GM18870 (cell line): ENCODE measurements at regions not wholly inside any gene's neighbourhood (a gene's known extent, or its start where the extent isn't known, plus 50 kb on each side); places are given as distances from the start of the nearest gene placed in this dataset.

Source experiments
- ATAC-seq: cut with Tn5 transposase; IDR thresholded peaks from one replicate; pipeline ENCODE4 v1.9.1; 2021; ENCODE audit warnings: moderate library complexity; ENCODE audit not compliant: unreplicated experiment

DNA sequence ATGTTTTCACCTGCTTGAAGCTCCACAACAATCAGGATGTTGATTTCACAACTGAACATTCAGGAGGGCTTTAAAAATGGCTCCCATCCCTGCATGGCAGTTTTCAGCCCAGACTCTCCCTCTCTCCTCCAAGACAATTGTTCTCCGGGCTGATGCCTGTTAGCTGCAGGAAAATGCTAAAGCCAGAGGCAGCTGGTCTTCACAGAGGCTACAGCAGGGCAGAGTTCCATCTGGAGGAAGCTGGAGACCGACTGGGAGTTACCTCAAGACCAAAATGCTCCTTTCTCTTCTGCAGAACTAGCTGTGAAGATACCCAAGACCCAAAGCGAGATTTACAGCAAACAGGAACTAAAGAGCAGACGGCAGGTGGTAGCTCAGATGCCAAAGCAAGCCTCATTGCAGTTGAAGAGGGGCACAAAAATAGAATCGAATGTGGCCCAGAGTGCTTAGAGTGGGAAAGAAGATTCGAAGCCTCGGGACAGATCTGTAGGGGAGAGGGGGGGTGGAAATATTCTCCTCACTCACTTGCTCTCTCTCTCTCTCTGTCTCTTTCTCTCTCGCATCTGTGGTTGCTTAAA lies 423.6 kb downstream of the ZNF521 start:
- ATAC-seq = no peak

DNA sequence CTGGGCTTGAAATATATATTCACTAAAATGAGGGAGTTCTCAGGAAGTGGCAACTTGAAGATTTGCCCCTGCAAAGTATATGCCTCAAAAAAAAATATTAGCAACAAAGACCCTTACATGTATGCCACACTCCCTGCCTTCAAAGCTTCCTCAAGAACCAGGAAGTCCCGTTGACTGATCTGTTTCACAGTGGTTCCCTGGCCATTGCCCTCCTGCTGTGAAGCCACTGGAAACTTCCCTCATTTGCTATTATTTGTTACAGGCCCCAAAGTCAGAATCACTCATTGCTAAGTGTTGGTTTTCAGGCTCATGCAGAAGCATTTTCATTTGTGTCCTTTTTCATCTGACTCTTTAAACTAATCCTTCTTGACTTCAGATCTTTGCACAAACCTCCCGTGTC lies 421.5 kb downstream of the ZNF521 start:
- ATAC-seq = no peak

DNA sequence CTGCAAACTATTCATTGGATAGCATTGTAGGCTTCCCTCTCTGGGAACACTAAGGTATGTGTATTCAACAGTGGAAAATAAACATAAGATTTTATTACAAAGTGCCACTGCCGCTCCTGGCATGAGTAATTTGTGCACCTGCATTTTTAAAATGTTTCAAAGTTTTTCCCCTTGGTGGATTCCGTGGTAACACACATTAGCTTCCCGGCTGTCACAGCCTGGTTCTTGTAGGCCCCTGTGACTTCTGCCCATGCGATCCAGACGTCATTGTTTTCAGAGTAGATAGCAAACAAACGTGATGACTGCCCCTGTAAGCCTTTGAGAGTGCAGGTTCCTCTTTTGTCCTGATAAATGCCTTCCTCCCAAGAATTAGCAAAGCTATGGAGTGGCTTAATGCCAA lies 421.0 kb downstream of the ZNF521 start:
- ATAC-seq = no peak

DNA sequence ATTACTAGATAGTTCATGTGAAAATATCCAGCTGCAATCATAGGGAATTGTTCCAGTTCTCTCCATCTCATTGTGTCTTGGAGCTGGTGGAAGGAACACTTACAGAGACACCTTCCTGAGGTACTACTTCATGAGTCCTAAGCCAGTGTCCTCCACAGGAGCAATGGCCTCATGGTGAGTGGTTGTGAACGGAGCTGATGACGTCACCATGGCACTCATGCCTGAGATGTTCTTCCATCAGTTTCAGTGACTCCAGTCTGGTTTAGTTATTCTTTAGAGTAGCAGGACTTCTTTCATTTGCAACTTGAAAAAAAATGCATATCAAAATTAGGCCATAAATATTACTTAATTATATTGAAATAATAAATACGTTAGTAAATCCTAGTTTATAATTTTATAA lies 418.6 kb downstream of the ZNF521 start:
- no peak for ATAC-seq

DNA sequence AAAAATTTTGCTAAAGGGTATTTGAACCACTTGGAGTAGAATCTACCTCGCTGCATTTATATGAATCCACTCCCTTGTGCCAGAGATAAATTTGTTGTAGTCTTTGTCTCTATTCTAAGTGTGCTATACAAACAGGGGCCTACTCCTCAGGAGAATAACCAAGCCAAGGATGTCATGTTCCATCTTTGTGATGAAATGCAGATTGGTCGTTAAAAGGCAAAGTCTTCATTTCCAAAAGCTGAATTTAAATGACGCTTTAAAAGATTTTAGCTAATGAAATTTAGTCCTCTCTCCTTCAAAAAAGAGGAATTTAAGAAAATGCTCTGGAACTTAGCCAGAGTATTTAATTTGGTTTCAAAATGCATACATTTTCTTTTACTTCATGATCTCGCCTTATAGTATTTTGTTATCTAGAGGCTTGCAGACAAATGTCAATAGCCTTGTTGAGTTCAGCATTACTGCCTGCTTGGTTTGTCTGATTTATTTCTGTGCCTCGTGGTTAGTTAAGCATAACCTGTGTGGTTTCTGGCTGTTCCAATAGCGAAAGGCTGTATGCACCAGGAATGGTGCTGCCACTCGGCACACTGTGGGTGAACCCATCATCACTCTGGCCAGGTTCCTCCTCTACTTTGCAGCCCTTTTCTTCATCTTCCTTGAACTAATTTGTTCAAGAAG lies 417.6 kb downstream of the ZNF521 start:
- no peak for ATAC-seq

DNA sequence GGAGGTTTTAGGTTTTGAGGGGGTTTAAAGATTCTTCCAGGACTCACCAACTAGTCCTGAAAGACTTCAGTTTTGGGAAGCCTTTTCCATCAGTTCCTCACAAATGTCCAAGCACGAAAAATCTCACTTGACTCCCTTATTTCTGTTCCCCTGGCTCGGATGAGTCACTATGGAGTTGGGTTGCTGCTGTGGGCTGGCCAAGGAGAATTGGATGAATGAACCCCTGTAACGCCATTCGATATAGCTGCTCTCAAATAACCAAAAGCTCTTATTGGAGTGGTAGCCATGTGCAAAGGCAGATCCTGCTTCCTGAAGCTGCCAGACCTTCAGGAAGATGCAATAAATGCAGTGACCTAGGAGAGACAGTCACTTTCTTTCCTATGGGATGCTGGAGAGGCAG lies 417.0 kb downstream of the ZNF521 start:
- no peak for ATAC-seq

DNA sequence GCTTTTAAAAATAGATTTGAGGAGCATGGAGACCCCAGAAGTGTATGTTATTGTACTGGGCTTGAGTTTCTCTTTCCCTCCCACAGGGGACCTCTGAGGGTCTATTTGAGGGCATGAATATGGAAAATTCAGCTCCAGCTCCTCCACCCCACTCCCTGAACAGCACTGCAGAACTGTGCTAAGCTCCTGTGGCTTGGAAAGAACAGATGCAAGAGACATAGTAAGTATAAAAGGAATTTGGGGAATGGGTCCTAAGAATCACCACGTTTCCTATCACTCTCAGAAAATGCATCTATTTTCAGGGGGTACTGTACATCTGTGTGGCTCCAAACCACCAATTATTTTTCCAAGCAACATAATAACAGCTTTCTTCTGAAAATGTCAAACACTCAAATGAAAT lies 416.1 kb downstream of the ZNF521 start:
- no peak for ATAC-seq

DNA sequence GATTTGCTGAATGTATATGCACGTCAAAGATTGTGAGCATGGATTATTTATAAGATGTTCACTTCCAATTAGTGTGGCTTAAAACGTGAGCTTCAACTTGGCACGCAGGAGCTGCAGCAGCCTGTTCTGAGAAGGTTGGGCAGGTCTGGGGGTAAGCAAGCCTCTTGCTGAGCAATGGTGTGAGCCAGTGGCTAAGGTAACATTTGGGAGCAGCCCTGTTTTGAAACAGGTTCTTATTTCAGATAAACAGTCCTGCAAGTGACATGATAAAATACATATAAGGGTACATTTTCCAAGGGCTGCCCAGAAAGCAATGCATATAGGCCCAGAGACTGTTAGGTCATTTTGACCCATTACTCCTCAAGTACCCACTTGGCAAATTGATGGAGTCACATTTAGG lies 415.3 kb downstream of the ZNF521 start:
- no peak for ATAC-seq

DNA sequence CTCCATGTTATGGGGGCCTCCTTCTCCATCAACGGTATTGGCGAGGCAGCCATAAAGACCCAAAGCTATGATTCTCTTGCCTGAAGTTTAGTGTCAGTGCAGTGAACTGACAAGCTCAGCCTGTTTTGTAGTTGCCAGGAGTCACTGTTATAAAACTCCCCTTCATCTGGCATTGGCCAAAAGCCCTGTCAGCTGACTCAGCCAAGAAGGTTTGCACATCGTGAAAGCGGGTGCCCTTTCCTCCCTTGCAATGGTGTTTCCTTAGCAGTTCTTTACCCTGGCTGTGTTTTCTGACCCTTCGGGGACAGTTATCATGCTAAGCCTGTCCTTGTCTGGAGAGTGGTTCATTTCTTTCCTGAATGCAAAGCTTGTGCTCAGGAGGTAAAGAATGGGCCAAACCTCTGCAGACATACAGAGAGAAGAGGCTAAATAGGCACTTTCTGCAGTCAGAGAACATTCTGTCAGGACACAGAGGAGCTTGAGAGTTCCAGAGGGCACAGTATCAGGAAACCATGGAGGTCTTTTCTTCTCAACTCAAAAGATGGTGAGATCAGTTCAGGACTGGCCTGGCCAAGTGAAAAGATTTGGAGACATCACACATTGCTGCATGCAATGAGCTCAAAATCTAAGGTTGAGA lies 414.2 kb downstream of the ZNF521 start:
- no peak for ATAC-seq

DNA sequence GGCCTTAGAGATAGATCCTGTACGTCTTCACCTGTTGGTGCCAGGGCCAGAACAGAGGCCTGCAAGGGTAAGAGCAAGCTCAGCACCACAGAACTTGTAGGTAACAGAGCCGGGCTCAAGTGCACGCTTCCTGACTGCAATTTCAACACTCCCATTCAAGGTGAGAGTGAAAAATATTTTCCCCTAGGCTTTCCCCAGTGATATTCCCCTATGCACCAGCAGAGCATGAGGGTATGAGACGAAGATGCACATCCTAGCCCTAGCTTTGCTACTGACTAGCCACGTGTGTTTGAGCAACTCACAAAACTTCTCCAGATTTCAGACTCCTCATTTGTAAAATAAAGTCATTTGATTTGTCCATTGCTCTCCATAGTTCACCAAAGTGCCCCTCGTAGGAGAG lies 411.6 kb downstream of the ZNF521 start:
- no peak for ATAC-seq

DNA sequence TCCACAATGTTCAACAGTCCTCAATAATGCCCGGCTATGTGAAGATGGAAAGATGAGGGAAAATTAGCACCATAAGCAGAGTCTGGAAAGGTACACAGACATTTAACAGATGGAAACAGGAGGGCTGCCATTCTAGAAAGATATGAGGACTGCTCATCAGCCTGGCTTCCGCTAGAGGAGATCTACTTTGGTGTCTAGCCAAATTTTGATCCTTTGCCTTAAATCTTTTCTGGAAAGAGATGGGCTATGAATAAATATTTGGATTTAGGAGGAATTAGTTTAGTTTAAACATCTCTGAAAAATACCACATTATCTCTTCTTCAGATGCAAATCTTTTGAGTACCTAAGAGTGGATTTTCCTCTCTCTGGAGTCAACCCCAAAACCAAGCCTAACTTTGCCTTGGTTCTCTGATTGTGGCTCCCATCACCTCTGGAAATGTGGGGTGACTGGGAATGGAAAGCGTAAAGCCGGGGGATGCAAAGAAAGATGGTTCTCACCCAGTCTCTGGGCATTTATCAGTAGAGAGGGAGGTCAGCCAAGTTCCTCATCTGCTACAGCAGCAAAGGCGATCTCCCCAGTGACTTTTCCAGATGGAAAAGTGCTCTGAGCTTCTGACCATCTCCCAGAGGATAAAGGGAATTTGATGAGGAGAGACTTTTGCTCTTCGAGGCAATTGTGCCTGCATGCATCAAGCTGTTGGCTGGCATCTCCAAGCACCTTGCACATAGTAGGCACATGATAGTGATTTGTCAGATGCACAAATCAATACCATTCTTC lies 410.6 kb downstream of the ZNF521 start:
- no peak for ATAC-seq

DNA sequence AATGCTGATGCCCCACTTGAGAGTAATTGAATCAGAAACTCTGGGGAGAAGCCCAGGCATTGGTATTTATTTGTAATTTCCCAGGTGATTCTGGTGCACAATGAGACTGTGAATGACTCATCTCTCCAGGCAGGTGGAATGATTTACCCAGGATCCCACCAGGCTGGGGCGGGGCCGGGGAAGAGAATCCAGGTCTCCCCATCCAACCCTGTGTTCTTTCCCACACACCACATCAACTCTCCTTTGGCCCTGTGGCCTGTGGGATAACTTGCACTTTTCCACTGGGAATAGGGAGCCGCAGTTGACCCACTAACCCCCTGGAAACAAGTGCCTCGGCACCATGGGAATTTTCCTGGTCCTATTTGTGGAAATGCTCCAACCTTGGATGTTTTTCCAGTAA lies 409.8 kb downstream of the ZNF521 start:
- no peak for ATAC-seq

DNA sequence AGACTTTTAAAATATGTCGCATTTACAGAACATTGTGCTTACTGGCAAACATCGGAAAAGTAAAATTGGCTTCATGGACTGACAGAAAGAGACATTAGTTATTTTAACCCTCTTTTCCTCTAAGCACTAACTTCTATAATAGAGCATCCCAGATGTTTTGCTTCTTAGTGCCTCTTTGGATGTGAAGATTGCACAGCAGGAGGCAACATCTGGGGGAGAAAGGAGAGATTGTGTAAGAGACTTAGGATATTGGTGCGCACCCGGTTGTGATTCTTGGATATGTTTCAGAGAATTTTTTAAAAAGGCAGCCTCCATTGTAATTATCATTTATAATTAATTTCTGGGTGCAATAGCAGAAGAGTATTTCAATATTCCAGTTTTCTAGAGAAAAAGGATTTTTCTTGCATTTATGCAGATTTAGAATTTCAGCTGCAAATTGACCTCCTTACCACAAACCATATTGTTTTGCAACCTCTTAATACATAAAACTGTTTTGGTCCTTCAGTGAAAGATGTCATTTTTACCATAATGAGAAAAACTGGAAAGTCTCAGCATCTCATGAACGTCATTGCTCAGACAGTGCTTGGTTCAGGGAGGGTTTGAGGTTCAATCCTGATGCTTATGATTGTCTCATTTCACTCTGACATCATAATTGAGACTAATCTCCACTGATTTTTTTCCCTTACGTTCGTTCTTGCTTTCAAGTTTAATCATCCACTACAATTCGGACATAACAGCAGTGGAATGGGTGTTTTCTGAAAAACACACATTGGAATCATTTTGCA lies 404.3 kb downstream of the ZNF521 start:
- no peak for ATAC-seq

DNA sequence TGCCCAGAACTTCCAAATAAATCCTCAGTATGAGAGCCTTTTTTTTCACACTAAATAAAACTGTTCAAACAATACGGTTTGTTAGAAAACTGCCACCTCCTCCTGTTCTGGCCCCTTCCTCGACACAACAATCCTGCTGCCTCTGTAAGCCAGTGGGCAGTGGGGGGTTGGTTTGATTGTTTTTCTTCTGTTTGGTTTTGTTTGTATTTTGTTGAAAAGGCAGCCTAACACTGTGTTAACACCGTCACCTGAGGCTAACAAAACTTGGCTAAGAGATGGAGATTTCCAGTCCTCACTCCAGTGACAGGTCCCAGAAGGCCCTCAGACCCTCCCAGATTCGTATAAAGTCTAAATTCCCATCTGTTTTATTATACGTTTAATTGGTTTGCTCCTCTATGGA lies 402.1 kb downstream of the ZNF521 start:
- ATAC-seq = no peak

DNA sequence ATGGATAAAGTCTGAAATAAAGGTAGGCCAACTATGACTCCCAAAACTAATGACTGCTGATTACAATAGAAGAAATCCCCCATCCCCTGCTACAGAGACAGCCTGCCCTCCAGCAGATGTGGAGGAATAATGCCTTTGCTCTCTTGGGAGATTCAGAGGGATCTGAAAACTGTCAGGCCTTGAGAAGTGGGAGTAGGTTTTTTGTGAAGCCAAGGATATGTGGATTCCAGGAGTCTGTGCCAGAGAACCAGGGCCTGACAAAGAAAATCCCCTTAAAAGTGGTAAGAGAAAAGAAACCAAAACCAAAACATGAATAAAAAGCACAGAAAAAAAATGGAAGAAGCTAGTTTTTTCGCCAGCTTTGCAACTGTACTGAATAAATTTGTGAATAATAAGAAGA lies 397.6 kb downstream of the ZNF521 start:
- no peak for ATAC-seq

DNA sequence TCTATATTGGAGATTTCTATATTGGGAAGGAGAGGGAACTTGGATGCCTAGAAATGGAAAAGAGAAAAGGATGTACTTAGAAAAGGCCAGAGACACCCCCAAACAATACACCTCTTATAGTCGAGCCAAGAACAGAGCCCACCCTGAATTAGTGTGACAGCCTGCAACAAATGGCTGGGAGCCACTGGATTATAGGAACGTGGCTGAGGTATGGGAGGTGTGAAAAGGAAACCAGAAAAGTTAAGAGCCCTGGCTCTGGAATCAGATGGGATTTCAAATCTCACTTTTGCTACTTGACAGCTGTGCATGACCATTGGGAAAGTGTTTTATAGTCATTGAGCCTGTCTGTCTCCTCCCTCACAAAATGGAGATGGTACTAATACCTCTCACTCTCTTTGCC lies 394.0 kb downstream of the ZNF521 start:
- ATAC-seq = no peak

DNA sequence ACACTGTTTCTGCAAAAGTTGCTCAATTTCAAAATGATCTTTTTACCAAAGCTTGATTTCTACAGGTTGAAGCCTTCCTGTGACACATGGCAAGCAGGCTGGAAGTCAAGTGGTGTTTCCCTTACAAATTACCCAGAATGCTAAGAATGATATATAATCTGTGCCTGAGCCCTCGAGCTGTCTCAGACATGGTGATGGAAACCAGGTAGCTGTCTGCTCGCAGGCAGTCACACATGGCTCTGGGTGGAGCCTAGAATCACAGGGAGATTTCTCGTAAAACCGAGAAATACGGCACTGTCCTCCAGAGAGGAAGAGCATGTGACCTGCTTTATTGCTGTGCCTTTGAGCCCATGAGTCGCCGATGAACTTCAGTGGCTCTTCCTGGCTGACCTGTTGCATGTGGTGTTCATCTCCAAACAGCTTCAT lies 392.9 kb downstream of the ZNF521 start:
- no peak for ATAC-seq

DNA sequence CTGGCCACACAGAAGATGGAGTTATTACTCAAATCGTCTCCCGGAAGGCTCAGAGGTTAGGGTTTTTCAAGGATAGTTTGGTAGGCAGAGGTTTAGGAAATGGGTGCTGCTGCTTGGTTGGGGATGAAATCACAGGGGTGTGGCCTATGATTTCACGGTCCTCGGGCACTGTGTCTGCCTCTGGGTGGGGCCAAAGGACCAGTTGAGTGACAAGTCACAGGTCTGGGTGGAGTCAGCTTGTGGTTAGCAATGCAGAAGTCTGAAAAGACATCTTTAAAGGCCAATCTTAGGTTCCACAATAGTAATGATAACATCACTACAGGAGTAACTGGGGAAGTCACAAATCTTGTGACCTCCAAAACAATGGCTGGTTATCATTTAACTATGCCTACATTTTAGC lies 387.8 kb downstream of the ZNF521 start:
- ATAC-seq = no peak

DNA sequence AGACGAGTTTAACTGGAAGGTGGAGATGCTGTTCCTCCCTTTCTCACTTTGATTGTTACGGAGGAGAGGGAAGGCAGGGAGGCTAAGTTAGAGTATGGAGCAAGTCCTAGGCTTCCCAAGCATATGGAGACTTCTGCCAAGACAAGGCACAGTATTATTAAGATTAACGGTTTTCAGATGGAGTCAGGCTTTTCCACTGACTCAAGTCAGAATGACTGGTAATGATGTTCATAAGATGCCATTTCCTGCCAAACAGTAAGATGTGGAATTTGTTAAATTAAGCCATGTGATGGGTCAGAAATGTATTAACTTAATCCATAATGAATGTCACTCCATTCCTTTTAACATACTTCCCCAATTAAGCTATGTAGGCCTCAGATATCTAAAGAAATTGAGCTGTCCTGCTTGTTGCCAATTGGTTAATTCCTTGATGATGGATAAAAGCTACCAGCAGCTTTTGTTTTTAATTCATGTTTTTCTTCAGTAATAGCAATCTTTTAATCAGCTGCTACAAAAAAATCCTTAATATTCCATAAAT lies 383.7 kb downstream of the ZNF521 start:
- no peak for ATAC-seq

DNA sequence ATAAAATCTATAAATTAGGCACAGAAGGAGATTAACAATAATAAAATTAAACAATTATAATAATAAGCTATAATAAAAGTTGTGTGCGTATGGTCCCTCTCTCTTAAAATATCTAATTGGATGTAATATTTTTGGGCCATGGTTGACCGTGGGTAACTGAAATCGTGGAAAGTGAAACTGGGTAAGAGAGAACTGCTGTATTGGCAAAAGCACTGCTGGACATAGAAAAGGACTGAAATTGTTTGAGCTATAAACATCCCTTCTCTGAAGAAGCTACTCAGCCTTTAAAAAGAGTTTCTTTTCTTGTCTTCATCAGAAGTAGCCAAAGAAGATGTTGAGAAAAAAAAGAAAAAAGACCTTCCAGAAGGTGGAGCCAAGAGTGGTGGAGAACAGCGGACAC lies 379.4 kb downstream of the ZNF521 start:
- no peak for ATAC-seq

DNA sequence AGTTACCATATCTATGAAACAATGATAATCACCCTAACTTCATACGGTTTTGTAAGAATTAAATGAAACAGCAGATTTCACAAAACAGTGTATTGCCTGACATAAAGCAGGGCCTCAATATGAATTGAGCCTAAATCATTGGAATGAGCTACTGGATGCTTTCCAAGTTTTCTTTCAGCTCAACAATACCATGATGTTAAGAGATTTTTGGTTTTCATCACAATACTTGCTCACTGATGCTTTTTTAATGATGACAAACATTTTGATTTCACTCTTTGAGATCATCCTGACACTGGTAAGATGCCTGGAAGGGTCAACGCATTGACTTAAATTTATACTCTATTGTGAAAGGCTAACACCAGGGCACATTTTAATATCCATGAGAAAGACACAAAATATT lies 377.5 kb downstream of the ZNF521 start:
- no peak for ATAC-seq
